SW480 (cell line): ENCODE measurements at regions not wholly inside any gene's neighbourhood (a gene's known extent, or its start where the extent isn't known, plus 50 kb on each side); places are given as distances from the start of the nearest gene placed in this dataset.
"Not testable (repeated sequence)": the region's sequence is repeated elsewhere in the genome, so short reads cannot be mapped to it uniquely, and the experiment has no call there.

Experiments
- DNase-seq: peaks from one replicate; pipeline ENCODE4 v3.0.0-alpha.2; 2016; ENCODE audit warnings: low spot score

DNA sequence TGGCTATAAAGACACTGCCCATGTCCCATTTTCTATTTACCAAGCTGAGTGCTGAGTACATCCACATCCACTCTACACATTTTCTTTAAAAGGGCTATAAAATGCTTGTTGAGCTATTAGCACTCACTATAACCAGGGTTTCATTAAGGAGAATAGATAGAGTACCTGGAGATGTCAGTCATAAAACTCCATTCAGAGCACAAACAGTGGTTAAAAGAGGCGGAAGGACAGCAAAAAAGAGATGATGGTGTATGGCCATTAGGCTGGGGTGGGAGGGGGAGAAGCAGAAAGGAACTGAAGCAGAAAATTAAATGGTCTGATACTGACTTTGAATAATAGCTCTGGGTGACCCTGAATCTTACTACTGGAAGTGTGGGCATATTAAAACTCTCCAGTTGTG, 609.9 kb upstream of the MAP3K7 start:
- DNase-seq, result no peak

DNA sequence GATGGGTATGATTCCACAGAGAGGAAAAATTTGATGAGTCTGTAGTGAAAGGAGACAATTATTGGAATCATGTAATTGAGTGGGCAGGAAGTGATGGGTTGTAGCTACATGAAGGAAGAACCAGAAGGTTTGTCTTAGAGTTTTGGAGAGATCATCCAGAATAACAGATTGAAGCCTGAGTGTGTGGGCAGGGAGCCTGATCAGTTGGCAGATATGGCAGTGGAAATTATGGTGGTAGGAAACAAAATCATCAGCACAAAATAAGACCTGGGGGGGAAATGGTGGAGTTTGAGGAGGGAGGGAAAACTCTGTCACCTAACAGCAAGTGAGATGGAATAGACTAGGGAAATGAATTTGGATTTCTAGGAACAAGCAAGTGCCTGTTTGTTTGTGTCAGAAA, 606.6 kb upstream of the MAP3K7 start:
- DNase-seq, result no peak

DNA sequence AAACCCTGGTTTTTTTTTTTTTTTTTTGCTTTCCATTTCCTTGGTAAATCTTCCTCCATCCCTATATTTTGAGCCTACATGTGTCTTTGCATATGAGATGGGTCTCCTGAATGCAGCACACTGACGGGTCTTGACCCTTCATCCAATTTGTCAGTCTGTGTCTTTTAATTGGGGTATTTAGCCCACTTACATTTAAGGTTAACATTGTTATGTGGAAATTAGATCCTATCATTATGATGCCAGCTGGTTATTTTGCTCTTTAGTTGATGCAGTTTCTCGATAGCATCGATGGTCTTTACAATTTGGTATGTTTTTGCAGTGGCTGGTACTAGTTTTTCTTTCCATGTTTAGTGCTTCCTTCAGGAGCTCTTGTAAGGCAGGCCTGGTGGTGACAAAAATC, 603.2 kb upstream of the MAP3K7 start:
- DNase-seq, result not testable (repeated sequence)

DNA sequence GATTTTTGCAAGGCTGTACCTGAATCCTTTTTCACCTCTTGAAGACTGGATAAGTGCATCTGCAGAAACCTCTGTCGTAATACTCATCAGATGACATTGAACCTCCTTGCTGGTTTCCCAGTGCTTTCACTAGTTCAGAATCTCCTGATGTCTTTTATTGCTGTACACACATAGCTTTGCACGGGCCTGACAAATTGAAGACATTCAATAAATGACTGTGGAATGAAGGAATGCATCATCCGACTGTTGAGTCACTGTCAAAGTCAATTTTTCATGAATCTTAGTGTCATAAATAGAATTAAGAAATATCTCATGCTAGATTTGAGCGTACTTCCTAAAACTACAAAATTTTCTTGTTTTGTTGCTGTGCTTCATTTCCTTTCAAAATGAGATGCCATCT, 598.2 kb upstream of the MAP3K7 start:
- no peak for DNase-seq

GRCh38 chr6:91181416-91181815, 594.5 kb upstream of the MAP3K7 start:
- DNase-seq, result no peak

DNA sequence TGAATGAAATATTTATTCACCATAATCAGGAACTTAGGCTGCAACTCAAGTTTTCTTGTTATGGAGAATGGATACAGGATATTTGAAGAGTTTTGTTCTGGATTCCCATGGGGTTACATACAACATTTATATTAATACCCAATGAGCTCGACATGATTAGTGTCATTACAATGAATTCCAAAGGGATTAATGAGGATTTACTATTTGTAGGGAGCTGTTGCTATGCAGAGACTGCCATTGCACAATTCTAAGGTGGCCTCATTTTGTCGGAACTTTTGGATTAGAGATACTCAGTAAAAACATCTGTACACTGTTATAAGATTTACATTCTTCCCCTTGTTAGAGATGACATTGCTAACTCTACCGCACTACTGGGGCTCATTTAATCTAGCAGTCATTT, 586.8 kb upstream of the MAP3K7 start:
- DNase-seq, result no peak

GRCh38 chr6:91173186-91173585, 586.3 kb upstream of the MAP3K7 start:
- DNase-seq, result no peak

DNA sequence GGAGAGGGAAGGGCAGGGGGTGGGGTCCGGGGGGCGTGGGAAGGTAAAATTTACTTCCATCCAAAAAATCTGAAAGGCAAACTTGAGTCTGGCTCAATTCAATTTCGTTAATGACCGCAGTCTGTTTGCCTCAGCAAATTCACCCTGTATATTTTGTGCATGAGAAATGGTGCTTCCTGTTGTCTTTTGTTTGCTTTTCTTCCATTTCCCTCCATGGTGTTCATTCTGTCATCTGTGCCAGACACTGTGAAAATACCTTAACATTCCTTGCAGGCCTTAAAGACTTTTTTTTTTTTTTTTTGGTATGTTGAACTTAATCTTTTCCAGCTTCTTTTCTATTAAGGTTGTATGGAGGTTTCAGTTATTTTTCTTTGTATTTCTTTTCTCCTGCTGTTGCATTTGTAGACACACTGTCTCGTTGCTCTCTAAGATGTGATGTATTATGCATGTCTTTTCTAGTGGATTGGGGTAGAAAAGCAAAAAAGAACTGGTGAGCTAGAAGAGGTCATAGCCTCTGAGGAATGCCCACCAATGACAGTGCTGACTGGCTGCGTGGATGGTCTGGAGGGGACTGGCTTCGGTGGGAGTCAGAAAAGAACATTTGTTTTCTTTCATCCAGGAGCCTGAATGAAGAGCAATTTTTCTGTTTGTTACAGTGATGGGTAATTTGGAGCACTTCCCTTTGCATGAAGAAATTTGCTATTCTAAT, 585.0 kb upstream of the MAP3K7 start:
- no peak for DNase-seq

DNA sequence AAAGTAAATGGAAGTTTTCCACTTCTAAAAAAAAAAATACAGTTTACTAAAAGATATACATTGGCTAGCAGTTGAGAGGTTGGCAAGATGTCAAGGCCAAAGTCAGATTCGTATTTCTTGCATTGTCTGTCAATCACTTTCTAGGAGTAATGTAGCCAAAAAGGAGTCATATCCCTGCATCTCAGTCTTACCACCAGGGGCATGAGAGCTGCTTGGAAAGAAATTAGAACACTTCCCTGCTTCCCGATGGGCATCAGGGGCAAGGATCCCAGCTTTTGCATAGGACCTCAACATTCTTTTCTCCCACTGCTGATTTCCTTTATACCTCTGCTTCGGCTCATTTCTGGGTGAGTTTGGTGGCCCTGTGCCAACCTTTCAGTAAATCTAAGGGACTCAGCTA, 581.0 kb upstream of the MAP3K7 start:
- DNase-seq, result peak; percentile 1

GRCh38 chr6:91166271-91167046, 579.6 kb upstream of the MAP3K7 start:
- no peak for DNase-seq

DNA sequence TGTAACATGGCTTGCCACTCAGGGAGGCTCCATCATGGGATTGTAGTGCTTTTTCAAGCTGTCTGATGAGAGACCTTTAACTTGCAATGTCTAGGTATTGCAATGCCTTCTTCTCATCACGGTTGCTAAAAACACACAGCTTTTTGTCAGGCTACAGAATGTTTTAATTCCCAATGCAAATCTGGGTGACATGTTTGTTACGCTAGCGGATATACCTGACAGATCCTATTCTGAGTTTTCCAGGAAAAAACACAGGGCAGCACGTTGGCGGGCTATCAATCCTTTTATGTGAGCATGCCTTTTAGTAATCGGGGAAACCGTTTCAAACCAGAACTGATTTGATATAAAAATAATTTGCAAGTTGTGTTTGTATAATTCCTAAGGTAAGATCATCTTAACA, 577.2 kb upstream of the MAP3K7 start:
- no peak for DNase-seq

- DNase-seq, result no peak
These were observed 574.4 kb upstream of the MAP3K7 start for GRCh38 chr6:91161246-91161645.

GRCh38 chr6:91155129-91155785, 568.4 kb upstream of the MAP3K7 start:
- no peak for DNase-seq

DNA sequence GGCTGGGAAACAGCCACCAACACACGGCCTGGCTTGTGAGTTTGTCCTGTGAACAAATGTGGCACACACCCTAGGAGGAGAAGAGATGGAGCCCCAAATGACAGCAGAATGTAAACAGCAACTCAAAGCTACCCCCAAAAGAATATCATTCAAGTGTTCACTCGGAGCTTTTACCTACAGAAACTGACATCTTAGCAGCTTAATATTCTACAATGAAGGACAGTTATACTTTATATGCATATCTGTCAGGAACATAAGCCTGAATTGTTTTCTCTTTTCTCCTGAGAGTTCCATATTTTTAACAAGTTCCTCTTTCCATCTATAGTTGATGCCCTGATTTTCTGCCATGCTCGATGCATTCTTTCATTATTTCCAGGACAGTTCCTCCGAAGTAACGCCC, 566.0 kb upstream of the MAP3K7 start:
- no peak for DNase-seq

- peak; percentile 52 for DNase-seq
These were observed 563.3 kb upstream of the MAP3K7 start for GRCh38 chr6:91149956-91150705.

DNA sequence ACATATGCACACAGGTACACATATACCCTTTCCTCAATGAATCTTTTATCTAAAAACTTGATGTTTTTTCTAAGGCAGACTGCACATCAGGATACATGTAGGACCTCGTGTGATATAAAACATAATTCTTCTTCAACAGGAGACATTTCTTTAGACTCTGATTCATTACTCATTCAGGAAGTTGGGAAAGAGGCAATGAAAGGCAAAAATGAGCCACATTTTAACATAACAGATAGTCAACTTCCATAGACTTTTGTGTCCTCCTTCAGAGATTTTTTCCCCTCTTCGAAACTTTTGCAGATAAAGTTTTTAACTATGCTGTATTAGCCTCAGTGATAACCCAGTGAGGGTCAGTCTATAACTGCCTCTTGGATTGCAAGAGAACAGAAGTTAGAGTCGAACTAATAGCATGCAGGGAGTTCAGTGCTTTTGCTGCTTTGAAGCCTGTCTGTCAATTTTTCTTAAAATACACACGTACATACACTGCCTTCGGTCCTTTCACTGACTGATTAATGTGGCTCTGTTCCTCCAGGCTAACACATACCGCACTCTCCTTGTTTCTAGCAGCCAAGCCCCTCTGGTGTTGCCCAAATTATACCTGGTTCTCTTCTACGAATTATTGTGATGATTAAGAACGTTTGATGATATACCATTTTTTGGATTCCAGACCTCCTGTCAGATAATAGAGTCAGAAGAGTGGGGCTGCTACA, 562.5 kb upstream of the MAP3K7 start:
- no peak for DNase-seq

GRCh38 chr6:91144126-91144525, 557.3 kb upstream of the MAP3K7 start:
- no peak for DNase-seq

- DNase-seq, result no peak
These were observed 555.3 kb upstream of the MAP3K7 start for GRCh38 chr6:91142154-91142553.

DNA sequence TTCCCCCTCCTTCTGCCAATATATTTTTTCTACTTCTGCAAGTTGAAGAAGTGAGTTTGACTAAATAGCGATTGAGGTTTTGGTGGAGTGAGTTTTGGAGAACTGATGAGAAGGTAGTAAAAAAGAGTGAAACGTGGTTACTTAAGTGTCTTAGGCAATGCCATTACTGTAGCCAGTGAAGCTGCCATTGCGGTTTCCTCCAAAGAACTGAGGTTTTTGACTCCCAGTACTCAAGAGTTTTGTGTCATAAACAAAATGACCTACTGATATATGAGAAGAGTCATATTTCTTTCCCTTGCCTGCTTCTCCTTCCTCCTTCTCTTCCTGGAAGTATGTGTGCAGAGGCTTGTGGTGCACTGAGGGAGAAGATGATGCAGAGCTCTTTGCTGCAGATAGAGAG, 554.5 kb upstream of the MAP3K7 start:
- no peak for DNase-seq

GRCh38 chr6:91140449-91140848, 553.6 kb upstream of the MAP3K7 start:
- DNase-seq, result no peak

GRCh38 chr6:91137286-91137685, 550.4 kb upstream of the MAP3K7 start:
- no peak for DNase-seq
